ENCODE measurements at regions not wholly inside any gene's neighbourhood (a gene's known extent, or its start where the extent isn't known, plus 50 kb on each side); places are given as distances from the start of the nearest gene placed in this dataset.
"Not testable (repeated sequence)": the region's sequence is repeated elsewhere in the genome, so short reads cannot be mapped to it uniquely, and the experiment has no call there.

DNA sequence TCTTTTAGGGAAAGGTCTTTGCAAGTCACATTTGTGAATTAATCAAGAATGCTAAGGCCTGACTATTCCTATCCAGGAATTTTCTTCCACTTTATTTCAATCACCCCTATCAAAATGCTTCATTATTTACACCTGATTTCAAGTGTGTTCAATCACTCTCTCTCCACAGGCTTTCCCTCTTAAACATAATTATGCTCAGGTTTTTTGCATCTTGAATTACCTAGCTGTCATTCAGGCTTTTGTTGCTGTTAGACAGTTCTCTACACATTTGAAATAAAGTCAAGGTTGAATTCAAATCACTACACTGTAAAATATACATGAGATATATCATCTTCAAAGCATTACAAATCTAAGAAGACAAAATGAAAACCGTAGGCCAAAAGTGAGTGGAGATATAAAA lies 941.3 kb upstream of the SLITRK1 start:
- FAIRE-seq, result no peak

DNA sequence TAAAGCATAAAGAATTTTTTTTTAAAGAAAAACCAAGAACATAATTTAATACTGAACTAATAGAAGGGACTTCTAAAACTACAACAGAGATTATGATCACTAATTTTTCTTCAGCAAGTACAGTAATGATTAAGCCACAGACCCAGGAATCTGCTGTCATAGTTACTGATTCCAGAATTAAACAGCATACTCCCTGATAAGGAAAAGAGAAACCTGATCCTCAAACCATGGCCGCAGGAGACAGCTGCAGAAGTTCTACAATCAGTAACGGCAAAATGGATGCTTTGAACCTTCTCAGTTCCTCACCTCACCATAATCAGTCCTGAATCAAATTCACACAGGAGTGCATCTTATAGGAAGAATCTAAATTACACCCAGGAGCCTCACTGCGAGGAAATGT lies 939.0 kb upstream of the SLITRK1 start:
- FAIRE-seq, result no peak

DNA sequence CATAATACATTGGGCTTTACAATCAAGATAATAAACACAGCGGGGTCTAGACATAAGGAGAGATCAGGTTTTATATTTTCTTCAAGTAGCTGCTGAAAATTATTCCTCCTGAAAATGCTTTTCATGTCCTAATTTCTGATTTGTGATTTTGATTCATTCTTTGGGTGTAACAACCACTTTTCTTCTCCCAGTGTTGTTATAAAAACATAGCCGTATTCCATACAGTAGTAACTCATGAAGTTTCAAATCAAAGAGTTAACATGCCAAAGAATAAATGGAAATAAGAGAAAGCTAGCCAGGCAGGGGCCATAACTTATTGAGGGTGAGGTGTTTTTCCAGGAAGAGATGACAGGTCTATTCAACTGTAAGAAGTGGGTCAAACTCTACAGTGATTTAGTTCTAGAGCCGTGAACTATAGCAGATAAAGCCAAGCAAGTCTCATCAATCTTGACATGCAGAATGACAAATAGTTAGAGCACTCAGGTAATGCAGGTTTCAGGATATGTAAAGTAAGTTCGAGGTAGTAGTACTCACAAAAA lies 934.4 kb upstream of the SLITRK1 start:
- no peak for FAIRE-seq

DNA sequence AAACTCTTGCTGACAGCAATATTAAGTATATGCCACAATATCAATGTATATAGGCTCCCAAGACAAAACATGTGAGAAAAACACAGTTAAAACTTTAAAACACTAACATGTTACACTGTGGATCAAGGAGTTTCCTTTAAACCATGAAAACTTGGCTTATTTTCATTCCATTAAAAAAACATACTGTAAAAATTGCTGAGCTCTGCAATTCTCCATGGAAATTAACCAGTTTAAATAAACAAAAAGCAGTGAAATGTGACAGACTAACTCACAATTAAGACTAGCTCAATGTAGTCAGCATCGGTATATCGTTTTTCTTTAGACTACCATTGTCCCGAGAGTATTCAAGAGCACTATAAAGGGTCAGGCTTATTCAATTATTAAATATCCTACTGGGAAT lies 930.5 kb upstream of the SLITRK1 start:
- FAIRE-seq, result no peak

DNA sequence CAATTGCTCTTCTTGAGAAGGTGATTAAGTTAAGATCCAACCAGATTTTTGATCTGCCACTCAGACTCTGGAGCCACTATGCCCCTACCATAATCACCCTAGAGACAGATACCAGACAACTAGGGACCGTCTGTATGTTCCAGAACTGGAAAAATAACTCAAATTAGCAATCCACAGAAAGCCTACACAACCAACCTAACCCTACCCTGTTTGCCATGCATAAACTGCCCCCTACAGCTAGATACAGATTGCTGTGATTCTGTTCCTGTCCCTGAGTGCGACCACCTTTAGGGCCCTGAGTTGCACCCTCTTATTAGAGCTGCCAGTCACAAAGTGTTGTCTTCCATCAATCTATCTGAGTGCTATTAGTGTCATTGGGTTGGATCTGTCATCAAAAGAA lies 929.8 kb upstream of the SLITRK1 start:
- no peak for FAIRE-seq

DNA sequence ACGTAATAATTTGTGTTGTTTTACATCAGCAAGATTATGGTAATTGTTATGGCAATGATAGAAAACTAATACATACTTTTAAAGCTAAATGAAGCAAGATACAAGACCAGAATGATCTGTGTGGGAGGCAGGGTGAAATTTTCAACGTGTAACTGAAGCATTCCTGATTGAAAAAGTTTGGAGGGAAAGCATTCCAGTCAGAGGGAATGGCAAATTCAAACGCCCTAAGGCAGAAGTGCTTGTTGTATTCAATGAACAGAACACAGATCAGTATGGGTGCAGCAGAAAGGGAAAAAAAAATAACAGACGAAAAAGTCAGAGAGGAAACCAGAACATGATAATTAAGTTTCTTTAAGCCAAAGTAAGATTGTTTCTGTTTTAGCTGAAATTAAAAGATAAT lies 928.5 kb upstream of the SLITRK1 start:
- FAIRE-seq, result no peak

DNA sequence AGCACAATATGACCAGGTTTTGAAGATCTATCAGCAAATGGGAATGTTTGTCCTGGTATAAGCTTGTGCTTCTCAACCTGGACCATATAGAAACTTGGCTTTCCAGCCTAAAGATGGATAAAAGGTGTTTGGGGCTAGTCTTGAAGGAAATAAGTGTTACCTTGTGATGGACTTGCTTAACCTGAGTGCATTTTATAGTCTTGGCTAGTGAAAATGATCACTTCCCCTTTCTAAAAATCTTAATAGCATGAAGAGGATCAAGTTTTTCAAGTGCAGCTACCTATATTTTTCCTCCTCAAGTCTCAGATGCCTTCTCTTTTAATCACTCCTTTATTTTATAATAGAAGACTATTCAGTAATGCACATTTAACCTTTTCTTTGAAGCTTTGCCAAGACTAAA lies 919.8 kb upstream of the SLITRK1 start:
- no peak for FAIRE-seq

DNA sequence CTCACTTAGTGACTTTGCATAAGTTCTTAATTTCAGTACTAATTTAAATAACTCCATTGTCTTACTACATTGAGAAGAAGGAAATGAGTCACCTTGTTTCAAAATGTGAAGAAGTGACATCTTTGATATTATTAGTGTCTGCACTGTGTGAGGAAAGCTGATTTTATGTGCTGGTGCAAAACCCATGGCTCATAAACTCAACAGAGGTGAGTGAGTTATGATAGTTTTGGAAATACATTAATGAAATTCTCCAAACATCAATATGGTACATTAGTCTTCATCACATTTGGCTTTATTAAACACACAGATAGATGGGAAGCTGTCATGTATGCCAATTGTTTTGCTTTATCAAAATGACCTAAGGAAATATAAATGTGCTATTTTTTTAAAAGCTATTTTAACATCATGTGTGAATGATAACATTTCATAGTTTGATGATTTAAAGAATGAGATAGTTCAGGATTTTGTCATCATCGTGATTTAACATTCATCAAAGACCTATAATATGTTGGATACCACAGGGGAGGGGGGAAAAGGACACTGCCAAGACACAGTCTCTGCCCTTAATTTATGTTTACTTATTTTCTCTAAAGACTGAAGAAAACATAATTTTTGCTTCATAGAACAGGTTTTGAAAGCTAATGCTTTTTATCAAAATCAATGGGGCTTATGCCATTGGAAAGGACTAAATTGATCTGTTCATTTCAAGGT lies 902.3 kb upstream of the SLITRK1 start:
- FAIRE-seq, result no peak

DNA sequence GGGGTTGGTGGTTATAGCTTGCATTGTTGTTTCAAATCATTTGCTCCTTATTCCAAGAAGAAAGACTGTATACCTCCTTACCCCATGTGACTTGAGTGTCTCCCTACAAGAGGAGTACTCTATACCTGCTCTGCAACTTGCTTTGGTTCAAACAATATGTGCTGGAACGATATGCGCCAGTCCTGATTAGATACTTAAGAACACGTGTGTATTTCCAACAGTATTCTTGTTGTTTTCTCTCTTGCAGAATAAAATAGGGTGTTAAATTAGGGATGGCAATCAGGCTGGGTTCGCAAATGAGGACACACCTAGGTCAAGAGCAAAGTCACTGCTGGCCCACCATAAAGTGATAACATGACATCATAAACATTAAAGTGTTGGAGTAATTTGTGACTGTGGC lies 895.0 kb upstream of the SLITRK1 start:
- no peak for FAIRE-seq

DNA sequence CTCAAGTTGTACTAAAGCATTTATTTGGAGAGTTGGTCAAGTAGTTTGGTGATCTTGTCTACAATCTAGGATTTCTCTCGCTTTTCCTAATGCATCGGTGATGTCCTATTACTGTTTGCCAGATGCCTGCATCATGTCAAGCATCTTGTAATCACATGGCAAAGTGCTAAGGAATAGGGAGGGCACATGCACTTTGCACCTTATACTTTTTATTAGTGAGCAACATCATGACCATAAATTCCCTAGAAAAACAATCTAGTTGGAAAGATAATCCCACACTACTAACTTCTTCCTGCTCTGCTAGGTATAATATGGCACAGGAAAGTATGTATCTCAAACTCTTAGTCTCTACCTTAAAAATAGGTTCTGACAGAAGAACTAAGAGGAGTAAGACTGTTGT lies 894.3 kb upstream of the SLITRK1 start:
- FAIRE-seq, result no peak

DNA sequence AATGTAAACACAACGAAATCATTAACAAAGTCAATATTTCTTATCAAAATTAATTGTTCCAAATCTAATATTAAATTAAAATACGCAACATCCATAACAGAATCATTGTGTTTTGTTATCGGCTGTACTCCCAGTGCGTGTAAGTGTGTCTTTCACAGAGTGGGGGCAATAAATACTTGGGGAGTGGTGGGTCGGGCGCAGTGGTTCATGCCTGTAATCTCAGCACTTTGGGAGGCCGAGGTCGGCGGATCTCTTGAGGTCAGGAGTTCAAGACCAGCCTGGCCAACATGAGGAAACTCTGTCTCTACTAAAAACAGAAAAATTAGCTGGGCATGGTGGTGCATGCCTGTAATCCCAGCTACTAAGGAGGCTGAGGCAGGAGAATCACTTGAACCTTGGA lies 893.6 kb upstream of the SLITRK1 start:
- FAIRE-seq, result not testable (repeated sequence)

DNA sequence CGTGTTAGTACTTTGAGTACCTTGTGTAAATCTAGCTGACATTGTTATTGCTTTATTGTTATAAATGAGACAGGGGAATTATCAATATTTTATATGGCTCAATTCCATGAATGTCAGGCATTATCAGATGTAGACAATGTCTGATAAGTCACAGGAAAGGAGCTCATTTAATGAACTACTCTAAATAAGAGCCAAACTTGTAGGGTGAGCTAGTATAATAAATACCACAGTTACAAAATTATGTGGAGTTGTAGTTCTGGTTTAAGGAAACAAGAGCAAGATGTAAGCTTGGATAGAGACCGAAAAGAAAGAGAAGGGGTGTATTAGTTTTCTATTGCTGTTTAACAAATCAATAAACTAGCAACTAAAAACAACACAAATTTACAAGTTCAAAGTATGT lies 891.8 kb upstream of the SLITRK1 start:
- no peak for FAIRE-seq

DNA sequence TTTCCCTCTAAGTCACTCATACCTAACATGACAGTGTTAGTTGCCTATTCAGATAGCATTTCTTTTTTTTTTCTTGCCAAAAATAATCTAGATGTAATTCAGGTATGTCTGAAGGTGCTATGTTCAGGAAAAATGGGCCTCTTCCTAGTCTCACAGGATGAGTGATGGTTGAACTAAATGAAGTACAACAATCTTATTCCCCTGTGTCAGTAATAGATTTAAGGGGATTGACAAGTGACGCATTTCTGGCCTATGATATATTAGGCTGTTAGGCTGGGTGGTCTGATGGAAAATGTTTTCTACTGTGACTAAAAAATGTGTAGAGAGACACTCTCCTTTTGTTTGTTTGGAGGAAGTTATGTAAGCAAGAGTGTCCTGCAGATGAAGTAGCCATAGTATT lies 878.7 kb upstream of the SLITRK1 start:
- no peak for FAIRE-seq

DNA sequence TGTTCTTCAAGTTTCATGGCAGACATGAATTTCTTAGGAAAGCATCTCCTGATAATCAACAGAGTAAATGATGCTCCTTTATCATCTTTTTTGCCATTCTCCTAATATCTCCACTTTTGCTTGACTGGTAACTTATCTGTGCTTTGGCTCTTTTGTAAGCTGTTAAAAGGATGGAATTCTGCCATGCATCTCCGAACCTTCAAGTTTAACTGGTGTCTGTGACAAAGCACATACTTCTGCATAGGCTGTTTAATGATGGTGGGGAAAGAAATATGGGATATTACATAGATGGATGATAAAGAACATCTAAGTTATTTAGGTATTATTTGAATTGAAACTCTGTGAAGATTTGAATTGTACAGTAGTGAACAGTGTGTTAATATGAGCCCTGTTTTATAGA lies 866.9 kb upstream of the SLITRK1 start:
- no peak for FAIRE-seq

DNA sequence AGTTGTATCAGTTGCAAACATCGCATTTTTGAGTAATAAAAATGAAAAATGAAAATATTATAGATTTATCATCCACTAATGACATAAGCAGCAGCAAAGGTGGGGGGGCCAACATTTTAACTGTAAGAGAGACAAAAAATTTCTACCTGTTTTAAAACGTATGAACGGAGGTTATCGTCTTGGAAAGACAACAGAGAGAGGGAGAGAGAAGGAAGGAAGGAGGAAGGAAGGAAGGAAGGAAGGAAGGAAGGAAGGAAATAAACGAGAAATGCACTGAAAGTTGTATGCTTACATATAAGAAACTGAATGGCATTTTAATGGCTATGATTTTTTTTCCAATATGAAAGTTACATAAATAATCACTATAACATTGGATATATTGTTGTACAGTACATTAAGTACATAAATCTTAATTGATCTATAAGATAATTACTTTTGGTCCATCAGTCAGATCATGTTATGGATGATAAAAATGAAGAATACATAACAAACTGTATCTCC lies 862.8 kb upstream of the SLITRK1 start:
- FAIRE-seq, result no peak

DNA sequence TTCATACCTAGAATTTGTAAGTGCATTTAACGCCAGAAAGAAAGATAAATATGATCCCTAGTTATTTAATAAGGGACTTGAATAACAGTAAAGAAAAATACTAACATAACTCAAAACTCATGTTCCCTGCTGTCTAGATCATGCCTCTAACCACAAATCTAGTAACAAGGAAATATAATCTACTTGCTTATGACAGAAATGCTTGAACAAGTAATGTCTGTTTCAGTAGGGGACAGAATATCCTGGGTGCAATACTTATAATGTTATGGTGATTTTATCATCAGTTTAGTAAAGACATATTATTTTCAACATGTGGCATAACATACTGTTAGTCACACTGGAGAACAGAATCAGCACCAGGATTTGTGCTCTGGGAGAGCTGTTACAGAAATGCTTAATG lies 861.9 kb upstream of the SLITRK1 start:
- FAIRE-seq, result no peak

DNA sequence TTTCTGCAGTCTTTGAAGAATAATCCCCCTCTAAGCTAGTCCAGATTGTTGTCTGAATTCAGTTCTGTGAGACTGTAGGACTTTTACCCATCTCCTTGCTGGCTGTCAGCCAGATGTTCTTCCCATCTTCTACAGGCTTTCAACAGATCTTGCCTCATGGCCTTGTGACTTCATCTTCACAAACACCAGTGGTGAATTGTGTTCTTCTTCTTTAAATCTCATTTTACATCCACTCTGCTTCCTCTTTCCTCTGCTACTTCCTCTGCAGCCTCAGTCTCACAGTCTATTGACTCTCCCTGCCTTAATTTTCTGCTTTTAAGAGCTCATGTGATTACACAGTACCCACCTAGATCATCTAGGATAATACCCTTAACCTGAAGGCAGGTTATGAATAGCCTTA lies 859.0 kb upstream of the SLITRK1 start:
- no peak for FAIRE-seq

DNA sequence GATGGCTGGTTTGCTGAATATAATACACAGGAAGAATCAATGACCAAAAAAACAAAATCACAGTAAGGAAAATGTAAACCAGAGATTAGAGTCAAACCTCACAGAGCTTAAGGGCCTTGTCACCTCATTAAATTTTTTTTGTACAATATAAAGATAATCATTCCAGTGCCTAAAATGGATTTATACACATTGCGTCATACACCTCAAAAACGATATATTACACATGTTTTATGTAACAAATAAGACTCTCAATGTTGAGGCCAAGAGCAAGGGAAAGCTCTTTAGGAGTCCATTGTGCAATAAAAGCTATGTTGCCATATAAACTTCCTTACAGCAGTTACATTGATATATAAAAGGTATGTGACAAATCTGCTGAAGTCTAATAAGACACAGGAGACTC lies 856.7 kb upstream of the SLITRK1 start:
- FAIRE-seq, result no peak

DNA sequence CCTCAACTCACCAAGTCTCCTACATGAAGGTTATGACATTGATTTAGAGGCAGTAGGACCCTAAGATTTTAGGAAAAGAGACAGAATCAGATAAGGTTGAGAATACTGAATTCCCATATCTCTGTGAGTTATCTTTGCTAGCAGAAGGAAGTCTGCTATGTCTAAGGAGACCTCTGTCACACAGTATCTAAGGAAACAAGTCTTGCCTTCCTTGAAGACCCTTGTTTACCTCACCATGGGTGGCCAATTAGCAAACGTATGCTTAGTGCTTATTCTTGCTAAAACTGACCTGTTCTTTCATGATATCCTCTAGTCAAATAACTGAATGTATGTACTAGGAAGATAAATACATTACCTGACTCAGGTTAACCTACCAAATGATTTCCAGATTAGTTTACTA lies 855.4 kb upstream of the SLITRK1 start:
- FAIRE-seq, result no peak

DNA sequence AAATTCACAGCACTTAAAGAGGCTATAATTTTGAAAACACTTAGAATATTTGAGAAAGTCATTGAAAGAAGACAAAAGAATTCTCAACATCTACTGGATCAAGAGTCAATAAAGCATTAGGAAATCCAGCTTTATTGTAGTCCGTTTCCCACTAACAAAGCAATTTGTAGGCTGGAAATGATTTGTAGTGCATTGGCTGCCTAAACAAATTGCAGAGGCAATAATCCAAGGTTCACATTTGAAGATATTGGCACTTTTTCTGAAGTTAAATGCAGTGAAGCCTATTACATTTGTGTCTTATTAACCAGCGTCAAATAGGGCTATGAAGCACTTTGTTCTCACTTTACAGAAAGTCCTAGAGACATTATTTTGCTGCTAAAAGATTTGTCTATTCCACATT lies 848.1 kb upstream of the SLITRK1 start:
- FAIRE-seq, result no peak

DNA sequence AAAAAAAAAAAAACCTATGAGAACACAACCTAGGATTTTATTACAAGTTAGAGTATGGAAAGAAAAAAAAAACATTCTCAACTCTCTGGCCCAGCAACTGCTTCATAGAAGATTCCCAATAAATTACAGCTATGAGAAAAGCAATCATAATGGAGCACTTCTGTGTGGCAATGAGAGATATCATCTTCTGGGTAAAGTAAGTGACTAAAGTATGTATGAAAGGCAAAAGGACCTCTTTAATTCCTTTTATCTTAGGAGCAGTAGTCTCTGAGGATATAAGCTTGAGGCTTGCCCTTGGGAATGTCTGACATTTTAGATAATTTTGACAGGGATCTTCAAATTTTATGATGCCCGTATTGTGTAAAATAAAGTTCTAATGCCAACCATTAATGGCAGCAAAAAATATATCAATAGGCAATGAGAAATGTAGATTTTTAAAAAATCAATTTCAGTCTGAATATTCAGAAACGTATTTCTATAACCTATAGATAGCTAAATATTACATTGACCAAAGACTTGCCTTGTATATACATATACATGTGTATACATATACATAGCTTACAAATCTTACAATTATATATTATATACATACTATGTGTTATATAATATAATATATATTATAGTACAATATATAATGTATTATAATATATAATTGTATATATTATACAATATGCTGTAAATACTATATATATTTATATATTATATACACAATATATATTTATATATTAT lies 823.9 kb upstream of the SLITRK1 start:
- no peak for FAIRE-seq

DNA sequence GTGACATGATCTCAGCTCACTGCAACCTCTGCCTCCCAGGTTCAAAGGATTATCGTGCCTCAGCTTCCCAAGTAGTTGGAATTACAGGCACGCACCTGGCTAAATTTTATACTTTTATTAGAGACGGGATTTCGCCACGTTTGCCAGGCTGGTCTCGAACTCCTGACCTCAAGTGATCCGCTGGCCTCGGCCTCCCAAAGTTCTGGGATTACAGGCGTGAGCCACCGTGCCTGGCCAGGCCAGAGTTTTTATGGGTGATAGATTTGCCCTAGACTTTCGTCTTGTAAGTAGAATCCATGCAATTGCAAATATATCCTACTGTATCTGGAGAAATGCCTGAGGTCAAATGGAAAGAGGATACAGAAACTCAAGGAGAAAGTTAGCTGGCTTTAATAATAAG lies 819.9 kb upstream of the SLITRK1 start:
- FAIRE-seq, result no peak

DNA sequence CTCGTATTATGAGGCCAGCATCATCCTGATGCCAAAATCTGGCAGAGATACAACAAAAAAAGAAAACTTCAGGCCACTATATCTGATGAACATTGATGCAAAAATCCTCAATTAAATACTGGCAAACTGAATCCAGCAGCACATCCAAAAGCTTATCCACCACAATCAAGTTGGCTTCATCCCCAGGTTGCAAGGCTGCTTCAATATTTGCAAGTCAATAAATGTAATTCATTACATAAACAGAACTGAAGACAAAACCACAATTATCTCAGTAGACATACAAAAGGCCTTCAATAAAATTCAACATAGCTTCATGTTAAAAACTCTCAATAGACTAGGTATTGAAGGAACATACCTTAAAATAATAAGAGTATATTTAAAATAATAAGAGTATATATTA lies 815.3 kb upstream of the SLITRK1 start:
- not testable (repeated sequence) for FAIRE-seq

DNA sequence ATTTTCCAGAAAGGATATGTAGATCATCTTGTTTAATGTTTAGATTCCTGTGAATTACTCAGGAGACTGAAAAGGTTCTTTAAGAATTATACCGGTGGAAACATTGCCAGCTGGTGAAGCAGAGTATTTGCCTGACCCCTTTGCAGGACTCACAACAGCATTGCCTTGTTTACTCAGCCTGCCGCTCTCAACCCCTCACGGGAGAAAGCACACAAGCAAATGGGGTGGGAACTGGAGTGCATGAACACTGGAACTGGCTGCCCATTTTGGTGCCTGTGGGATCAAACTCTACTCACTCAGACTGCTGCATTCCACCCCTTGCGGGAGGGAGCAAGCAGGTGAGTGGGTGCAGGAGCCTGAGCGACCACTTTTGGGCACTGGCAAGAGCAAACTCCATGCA lies 804.7 kb upstream of the SLITRK1 start:
- no peak for FAIRE-seq

DNA sequence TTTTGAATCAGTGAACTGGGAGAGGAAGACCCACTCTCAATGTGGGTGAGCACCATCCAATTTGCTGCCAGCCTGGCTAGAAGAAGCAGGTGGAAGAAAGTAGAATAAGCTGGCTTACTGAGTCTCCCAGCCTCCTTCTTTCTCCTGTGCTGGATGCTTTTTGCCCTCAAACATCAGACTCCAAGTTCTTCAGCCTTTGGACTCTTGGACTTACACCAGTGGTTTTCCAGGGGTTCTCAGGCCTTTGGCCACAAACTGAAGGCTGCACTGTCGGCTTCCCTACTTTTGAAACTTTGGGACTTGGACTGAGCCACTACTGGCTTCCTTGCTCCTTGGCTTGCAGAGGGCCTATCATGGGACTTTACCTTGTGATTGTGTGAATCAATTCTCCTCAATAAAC lies 804.2 kb upstream of the SLITRK1 start:
- no peak for FAIRE-seq

Data from TTC549 (cell line).